ENCODE measurements at regions not wholly inside any gene's neighbourhood (a gene's known extent, or its start where the extent isn't known, plus 50 kb on each side); places are given as distances from the start of the nearest gene placed in this dataset.

GRCh38 chr3:30372837-30373236 lies 233.6 kb upstream of the TGFBR2 start:
- DNase-seq = no peak

GRCh38 chr3:30384546-30385072 lies 221.8 kb upstream of the TGFBR2 start:
- no peak for DNase-seq

GRCh38 chr3:30393079-30393478 lies 213.3 kb upstream of the TGFBR2 start:
- DNase-seq = no peak

- no peak for DNase-seq
Observed at GRCh38 chr3:30397030-30397429, 209.4 kb upstream of the TGFBR2 start.

- DNase-seq = no peak
Observed at GRCh38 chr3:30399394-30400181, 206.8 kb upstream of the TGFBR2 start.

- no peak for DNase-seq
Observed at GRCh38 chr3:30400926-30401325, 205.5 kb upstream of the TGFBR2 start.

GRCh38 chr3:30401971-30402370 lies 204.4 kb upstream of the TGFBR2 start:
- no peak for DNase-seq

- DNase-seq = no peak
Observed at GRCh38 chr3:30407651-30408050, 198.8 kb upstream of the TGFBR2 start.

GRCh38 chr3:30408105-30408557 lies 198.3 kb upstream of the TGFBR2 start:
- no peak for DNase-seq

GRCh38 chr3:30418443-30418842 lies 188.0 kb upstream of the TGFBR2 start:
- no peak for DNase-seq

GRCh38 chr3:30421266-30421665 lies 185.1 kb upstream of the TGFBR2 start:
- DNase-seq = peak; percentile 92 to 93

GRCh38 chr3:30426293-30426993 lies 180.0 kb upstream of the TGFBR2 start:
- peak in 1 of 2 donors; percentile 20 for DNase-seq

- DNase-seq = no peak
Observed at GRCh38 chr3:30428251-30428650, 178.2 kb upstream of the TGFBR2 start.

- DNase-seq = no peak
Observed at GRCh38 chr3:30435861-30436331, 170.5 kb upstream of the TGFBR2 start.

- peak; percentile 64 to 84 for DNase-seq
Observed at GRCh38 chr3:30437171-30437601, 169.2 kb upstream of the TGFBR2 start.

- peak; percentile 24 to 44 for DNase-seq
Observed at GRCh38 chr3:30438126-30438525, 168.3 kb upstream of the TGFBR2 start.

- no peak for DNase-seq
Observed at GRCh38 chr3:30439451-30440053, 166.8 kb upstream of the TGFBR2 start.

GRCh38 chr3:30440147-30440604 lies 166.2 kb upstream of the TGFBR2 start:
- no peak for DNase-seq

- DNase-seq = no peak
Observed at GRCh38 chr3:30440880-30441279, 165.5 kb upstream of the TGFBR2 start.

- no peak for DNase-seq
Observed at GRCh38 chr3:30443756-30444673, 162.4 kb upstream of the TGFBR2 start.

GRCh38 chr3:30448450-30449289 lies 157.7 kb upstream of the TGFBR2 start:
- DNase-seq = no peak

Measured in inflammatory macrophage treated with lipopolysaccharide for 1 hour (primary cell).